ENCODE measurements at regions not wholly inside any gene's neighbourhood (a gene's known extent, or its start where the extent isn't known, plus 50 kb on each side); places are given as distances from the start of the nearest gene placed in this dataset.

DNA sequence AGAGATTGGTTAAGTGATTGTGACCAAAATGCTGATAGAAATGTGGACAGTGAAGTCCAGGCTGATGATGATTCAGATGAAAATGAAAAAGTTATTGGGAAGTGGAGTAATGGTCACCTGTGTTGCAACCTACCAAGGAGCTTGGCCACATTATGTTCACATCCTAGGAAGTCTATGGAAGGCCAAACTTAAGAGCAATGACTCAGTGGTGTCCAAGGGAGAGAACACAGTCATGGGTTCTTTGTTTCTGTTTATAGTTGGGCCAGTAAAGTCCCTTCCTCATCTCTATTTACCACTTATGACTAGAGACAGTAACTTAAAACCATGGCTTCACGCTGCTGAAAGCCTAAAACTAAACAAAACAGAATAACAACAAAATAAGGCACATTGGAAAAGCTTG lies 555.3 kb upstream of the DAB2 start:
- no peak for TF ChIP-seq POLR2A (IDR thresholded peaks at IDR 0.05)
- TF ChIP-seq, protein P1, sequence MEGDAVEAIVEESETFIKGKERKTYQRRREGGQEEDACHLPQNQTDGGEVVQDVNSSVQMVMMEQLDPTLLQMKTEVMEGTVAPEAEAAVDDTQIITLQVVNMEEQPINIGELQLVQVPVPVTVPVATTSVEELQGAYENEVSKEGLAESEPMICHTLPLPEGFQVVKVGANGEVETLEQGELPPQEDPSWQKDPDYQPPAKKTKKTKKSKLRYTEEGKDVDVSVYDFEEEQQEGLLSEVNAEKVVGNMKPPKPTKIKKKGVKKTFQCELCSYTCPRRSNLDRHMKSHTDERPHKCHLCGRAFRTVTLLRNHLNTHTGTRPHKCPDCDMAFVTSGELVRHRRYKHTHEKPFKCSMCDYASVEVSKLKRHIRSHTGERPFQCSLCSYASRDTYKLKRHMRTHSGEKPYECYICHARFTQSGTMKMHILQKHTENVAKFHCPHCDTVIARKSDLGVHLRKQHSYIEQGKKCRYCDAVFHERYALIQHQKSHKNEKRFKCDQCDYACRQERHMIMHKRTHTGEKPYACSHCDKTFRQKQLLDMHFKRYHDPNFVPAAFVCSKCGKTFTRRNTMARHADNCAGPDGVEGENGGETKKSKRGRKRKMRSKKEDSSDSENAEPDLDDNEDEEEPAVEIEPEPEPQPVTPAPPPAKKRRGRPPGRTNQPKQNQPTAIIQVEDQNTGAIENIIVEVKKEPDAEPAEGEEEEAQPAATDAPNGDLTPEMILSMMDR (IDR thresholded peaks at IDR 0.05): no peak

DNA sequence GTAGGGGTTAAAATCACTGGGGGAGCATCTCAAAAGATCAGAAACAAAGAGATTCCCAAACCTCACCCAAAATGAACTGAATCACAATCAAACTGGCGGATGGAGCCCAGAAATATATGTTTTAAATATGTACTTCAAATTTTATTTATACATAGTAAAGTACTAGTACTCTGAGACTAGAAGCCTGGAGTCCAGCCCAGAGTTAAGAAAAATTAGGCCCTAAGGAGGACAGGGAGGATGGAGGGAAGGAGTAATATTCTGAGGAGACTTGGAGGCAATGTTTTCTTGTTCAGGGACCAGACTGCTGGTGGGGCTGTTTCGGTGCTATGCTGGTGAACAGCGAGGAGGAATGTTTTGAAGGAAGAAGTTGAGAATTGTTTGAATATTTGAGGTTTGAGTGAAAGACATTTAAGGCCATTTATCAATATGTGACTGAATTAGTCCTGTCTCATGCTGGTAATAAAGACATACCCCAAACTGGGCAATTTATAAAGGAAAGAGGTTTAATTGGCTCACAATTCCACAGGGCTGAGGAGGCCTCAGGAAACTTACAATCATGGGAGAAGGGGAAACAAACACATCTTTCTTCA lies 552.4 kb upstream of the DAB2 start:
- TF ChIP-seq POLR2A (IDR thresholded peaks at IDR 0.05): no peak
- TF ChIP-seq, protein P1 (IDR thresholded peaks at IDR 0.05): no peak
- no peak overlapping the region for H3K4me3 ChIP-seq (ENCODE audit: low read depth, poor library complexity, severe bottlenecking)
- 78 to 85% methylated on average over 3 of the region's 3 CpGs for WGBS, 2 donors
- intact Hi-C loops (cut with DNase I; ENCODE audit: low total_unique reads): no loop called here
- no peak for DNase-seq (ENCODE audit: low spot score in 2 of 2)

More for the DNA sequence above, 555.3 kb upstream of the DAB2 start:
- intact Hi-C loops (cut with DNase I; ENCODE audit: low total_unique reads): no loop called here
- H3K4me3 ChIP-seq (ENCODE audit: low read depth, poor library complexity, severe bottlenecking): no peak overlapping the region
- 92 to 97% methylated on average over 1 of the region's 1 CpG for WGBS, 2 donors
- DNase-seq (ENCODE audit: low spot score in 2 of 2): no peak

DNA sequence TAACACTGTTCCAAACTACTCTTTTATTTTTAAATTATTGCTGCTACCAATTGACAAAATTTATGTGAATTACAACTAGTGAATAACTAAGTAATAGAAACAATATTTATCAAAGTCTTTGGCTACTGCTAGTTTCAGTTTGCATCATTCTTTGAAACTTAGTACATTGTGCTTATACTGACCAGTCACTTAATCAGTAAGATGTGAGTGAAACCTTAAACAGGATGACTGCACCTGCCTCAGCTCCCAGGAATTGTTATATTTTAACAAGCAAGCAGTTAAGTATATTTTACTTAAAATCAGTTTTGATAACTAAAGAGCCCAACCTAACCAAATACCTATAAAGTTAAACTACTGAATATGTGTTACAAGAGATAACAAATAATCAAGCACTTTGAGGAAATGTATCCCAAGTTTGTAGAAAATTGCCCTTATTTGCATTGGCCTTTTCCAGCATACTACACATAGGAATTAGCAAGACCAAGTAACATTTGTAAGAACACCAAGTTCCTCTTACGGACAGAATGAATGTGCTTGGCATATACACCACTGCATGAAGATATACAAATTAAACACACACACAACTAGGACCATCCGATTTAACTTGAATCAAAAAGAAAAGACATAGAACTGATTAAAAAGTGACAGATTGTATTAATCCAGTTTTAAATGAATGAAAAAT lies 545.5 kb upstream of the DAB2 start:
- TF ChIP-seq, protein P1 (IDR thresholded peaks at IDR 0.05): no peak
- no peak for TF ChIP-seq POLR2A (IDR thresholded peaks at IDR 0.05)
- intact Hi-C loops (cut with DNase I; ENCODE audit: low total_unique reads): no loop called here
- H3K4me3 ChIP-seq (ENCODE audit: low read depth, poor library complexity, severe bottlenecking): no peak overlapping the region
- DNase-seq (ENCODE audit: low spot score in 2 of 2): no peak
- 92 to 96% methylated on average over 2 of the region's 2 CpGs for WGBS, 2 donors

DNA sequence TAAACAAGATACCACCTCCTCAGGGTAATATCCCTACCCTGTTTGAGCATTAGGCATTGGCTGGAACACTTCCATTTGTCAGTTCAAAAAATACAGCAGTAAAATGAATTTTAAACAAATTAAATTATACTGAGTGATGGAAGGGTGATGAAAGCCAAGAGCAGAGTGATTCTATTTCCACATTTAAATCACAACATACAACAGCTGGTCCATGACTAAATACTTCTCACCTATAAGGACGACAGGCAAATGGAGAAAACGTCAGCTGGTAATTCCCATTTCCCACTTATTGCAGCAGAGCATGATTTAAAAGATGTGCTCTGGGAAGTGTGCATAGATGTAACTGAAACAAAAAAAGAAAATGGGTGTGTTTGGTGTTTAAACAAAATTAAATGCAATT lies 543.6 kb upstream of the DAB2 start:
- no peak for DNase-seq (ENCODE audit: low spot score in 2 of 2)
- no peak overlapping the region for H3K4me3 ChIP-seq (ENCODE audit: low read depth, poor library complexity, severe bottlenecking)
- WGBS, 2 donors: 71 to 81% methylated on average over 2 of the region's 2 CpGs
- no peak for TF ChIP-seq POLR2A (IDR thresholded peaks at IDR 0.05)
- TF ChIP-seq, protein P1 (IDR thresholded peaks at IDR 0.05): no peak
- intact Hi-C loops (cut with DNase I; ENCODE audit: low total_unique reads): no loop called here

DNA sequence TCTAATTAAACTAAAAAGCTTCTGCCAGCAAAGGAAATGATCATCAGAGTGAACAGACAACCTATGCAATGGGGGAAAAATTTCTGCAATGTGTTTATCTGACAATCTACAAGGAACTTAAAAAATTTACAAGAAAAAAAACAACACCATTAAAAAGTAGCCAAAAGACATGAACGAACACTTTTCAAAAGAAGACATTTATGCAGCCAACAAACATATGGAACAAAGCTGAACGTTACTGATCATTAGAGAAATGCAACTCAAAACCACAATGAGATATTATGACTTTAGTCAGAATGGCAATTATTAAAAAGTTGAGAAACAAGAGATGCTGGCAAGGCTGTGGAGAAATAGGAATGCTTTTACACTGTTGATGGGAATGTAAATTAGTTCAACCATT lies 530.4 kb upstream of the DAB2 start:
- WGBS, 2 donors: 45 to 51% methylated on average over 2 of the region's 2 CpGs

More for the DNA sequence above, 530.4 kb upstream of the DAB2 start:
- DNase-seq (ENCODE audit: low spot score in 2 of 2): no peak
- intact Hi-C loops (cut with DNase I; ENCODE audit: low total_unique reads): no loop called here
- TF ChIP-seq, protein P1 (IDR thresholded peaks at IDR 0.05): no peak
- TF ChIP-seq POLR2A (IDR thresholded peaks at IDR 0.05): no peak
- H3K4me3 ChIP-seq (ENCODE audit: low read depth, poor library complexity, severe bottlenecking): no peak overlapping the region
